ENCODE measurements at regions not wholly inside any gene's neighbourhood (a gene's known extent, or its start where the extent isn't known, plus 50 kb on each side); places are given as distances from the start of the nearest gene placed in this dataset.

DNA sequence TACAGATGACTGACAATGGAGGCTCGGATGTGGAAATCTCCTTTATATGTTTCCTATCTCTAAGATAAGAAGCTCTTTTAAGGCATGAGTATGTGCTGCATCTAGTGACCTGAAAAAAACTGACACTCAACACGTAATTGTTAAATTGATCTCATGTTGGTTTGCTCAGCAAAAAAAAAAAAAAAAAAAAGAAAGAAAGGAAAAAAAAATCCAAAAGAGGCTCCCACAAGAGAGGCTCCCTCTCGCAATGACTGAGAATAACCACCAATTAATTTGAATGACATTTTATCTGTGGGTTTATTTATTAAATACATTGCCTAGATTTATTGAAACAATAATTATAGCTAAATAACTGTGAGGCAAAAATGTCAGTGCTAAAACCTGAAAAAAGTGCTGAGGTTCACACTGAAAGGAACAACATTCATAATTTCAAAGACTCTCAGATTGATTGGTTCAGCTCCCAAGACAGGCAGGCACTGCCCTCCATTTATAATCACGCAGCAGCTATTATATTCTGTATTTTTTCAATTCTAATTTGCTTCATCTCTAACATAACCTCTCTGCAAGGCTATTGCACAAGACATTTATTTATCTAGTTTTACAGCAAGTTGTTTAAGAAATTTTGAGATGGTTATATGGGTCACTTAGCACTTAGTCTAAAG lies 184.5 kb upstream of the TMPRSS15 start:
- TF ChIP-seq, protein P1, sequence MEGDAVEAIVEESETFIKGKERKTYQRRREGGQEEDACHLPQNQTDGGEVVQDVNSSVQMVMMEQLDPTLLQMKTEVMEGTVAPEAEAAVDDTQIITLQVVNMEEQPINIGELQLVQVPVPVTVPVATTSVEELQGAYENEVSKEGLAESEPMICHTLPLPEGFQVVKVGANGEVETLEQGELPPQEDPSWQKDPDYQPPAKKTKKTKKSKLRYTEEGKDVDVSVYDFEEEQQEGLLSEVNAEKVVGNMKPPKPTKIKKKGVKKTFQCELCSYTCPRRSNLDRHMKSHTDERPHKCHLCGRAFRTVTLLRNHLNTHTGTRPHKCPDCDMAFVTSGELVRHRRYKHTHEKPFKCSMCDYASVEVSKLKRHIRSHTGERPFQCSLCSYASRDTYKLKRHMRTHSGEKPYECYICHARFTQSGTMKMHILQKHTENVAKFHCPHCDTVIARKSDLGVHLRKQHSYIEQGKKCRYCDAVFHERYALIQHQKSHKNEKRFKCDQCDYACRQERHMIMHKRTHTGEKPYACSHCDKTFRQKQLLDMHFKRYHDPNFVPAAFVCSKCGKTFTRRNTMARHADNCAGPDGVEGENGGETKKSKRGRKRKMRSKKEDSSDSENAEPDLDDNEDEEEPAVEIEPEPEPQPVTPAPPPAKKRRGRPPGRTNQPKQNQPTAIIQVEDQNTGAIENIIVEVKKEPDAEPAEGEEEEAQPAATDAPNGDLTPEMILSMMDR (IDR thresholded peaks at IDR 0.05; ENCODE audit: low read depth, low read length): no peak
- TF ChIP-seq MYC (IDR thresholded peaks at IDR 0.05; ENCODE audit: low read depth, low read length): no peak
- no peak for TF ChIP-seq POLR2A (IDR thresholded peaks at IDR 0.05; ENCODE audit: extremely low read depth, insufficient read length)
- TF ChIP-seq, protein P2, sequence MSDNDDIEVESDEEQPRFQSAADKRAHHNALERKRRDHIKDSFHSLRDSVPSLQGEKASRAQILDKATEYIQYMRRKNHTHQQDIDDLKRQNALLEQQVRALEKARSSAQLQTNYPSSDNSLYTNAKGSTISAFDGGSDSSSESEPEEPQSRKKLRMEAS (IDR thresholded peaks at IDR 0.05; ENCODE audit: low read depth, low read length): no peak
